GM12878 (cell line): ENCODE measurements at regions not wholly inside any gene's neighbourhood (a gene's known extent, or its start where the extent isn't known, plus 50 kb on each side); places are given as distances from the start of the nearest gene placed in this dataset.

Experiments
- BACH1 ChIP-seq: fragments of 450-650 bp; IDR thresholded peaks from 2 replicates; pipeline ENCODE4 v1.6.1; 2017; ENCODE audit warnings: mild to moderate bottlenecking, borderline replicate concordance
- CHD1 ChIP-seq: IDR thresholded peaks from 2 replicates; pipeline ENCODE4 v1.6.1; 2012; ENCODE audit warnings: low read depth, low read length, improper control_type of control experiment
- EED ChIP-seq: sonication (generic); IDR thresholded peaks from 2 replicates; pipeline ENCODE4 v1.6.1; 2016; ENCODE audit warnings: antibody characterized with exemption, low read depth
- IRF3 ChIP-seq: fragments of 450-650 bp; IDR thresholded peaks from 2 replicates; pipeline ENCODE4 v1.6.1; 2014; ENCODE audit warnings: mild to moderate bottlenecking
- MEF2B ChIP-seq: fragments of 450-650 bp; IDR thresholded peaks from 2 replicates; pipeline ENCODE4 v1.6.1; 2018; ENCODE audit warnings: mild to moderate bottlenecking, moderate library complexity; ENCODE audit not compliant: partially characterized antibody, poor library complexity, severe bottlenecking
- MXI1 ChIP-seq: fragments of 150-350 bp; IDR thresholded peaks from 2 replicates; pipeline ENCODE4 v1.6.1; 2011; ENCODE audit warnings: low read depth, mild to moderate bottlenecking, inconsistent platforms, low read length, improper control_type of control experiment
- NBN ChIP-seq: fragments of 450-650 bp; IDR thresholded peaks from 2 replicates; pipeline ENCODE4 v1.6.1; 2016
- NKRF ChIP-seq: fragments of 450-650 bp; conservative IDR thresholded peaks from 2 replicates; pipeline ENCODE4 v1.6.1; 2017; ENCODE audit warnings: mild to moderate bottlenecking, moderate library complexity
- NR2C2 ChIP-seq: IDR thresholded peaks from 2 replicates; pipeline ENCODE4 v1.6.1; 2011; ENCODE audit warnings: borderline replicate concordance, low read depth; ENCODE audit not compliant: control insufficient read depth, insufficient read length
- NR2F1 ChIP-seq: fragments of 450-650 bp; conservative IDR thresholded peaks from 2 replicates; pipeline ENCODE4 v1.6.1; 2017; ENCODE audit warnings: mild to moderate bottlenecking
- PKNOX1 ChIP-seq: fragments of 450-650 bp; IDR thresholded peaks from 2 replicates; pipeline ENCODE4 v1.6.1; 2016; ENCODE audit warnings: mild to moderate bottlenecking
- POLR2AphosphoS2 ChIP-seq: IDR thresholded peaks from 2 replicates; pipeline ENCODE4 v1.6.1; 2011; ENCODE audit warnings: low read depth, mild to moderate bottlenecking, low read length, improper control_type of control experiment, moderate library complexity
- RAD51 ChIP-seq: fragments of 450-650 bp; IDR thresholded peaks from 2 replicates; pipeline ENCODE4 v1.6.1; 2016; ENCODE audit warnings: moderate library complexity, mild to moderate bottlenecking, inconsistent platforms
- RB1 ChIP-seq: fragments of 450-650 bp; formaldehyde crosslinking; IDR thresholded peaks from 2 replicates; pipeline ENCODE4 v1.6.1; 2017; ENCODE audit warnings: mild to moderate bottlenecking, borderline replicate concordance
- RELA ChIP-seq: fragments of 450-650 bp; IDR thresholded peaks from 2 replicates; pipeline ENCODE4 v1.8.0; 2014; ENCODE audit warnings: borderline replicate concordance; ENCODE audit not compliant: partially characterized antibody
- RELB ChIP-seq: fragments of 450-650 bp; IDR thresholded peaks from 2 replicates; pipeline ENCODE4 v1.6.1; 2017; ENCODE audit warnings: low read depth, mild to moderate bottlenecking, moderate library complexity
- SRF ChIP-seq, 2 experiments: IDR thresholded peaks; 2 replicates each; pipeline ENCODE4 v1.6.1; 2011; ENCODE audit warnings: low read depth in 2 of 2, low read length in 2 of 2, mild to moderate bottlenecking in 1 of 2, moderate library complexity in 1 of 2
- TCF12 ChIP-seq: IDR thresholded peaks from 2 replicates; pipeline ENCODE4 v1.6.1; 2011; ENCODE audit warnings: low read depth, mild to moderate bottlenecking, low read length
- TCF7 ChIP-seq: IDR thresholded peaks from 2 replicates; pipeline ENCODE4 v1.6.1; 2014; ENCODE audit warnings: antibody characterized with exemption, borderline replicate concordance
- TF ChIP-seq, protein P1 (sequence below): fragments of 450-650 bp; IDR thresholded peaks from 2 replicates; pipeline ENCODE4 v1.6.1; 2017; ENCODE audit warnings: mild to moderate bottlenecking, moderate library complexity

- TF ChIP-seq, protein P1, sequence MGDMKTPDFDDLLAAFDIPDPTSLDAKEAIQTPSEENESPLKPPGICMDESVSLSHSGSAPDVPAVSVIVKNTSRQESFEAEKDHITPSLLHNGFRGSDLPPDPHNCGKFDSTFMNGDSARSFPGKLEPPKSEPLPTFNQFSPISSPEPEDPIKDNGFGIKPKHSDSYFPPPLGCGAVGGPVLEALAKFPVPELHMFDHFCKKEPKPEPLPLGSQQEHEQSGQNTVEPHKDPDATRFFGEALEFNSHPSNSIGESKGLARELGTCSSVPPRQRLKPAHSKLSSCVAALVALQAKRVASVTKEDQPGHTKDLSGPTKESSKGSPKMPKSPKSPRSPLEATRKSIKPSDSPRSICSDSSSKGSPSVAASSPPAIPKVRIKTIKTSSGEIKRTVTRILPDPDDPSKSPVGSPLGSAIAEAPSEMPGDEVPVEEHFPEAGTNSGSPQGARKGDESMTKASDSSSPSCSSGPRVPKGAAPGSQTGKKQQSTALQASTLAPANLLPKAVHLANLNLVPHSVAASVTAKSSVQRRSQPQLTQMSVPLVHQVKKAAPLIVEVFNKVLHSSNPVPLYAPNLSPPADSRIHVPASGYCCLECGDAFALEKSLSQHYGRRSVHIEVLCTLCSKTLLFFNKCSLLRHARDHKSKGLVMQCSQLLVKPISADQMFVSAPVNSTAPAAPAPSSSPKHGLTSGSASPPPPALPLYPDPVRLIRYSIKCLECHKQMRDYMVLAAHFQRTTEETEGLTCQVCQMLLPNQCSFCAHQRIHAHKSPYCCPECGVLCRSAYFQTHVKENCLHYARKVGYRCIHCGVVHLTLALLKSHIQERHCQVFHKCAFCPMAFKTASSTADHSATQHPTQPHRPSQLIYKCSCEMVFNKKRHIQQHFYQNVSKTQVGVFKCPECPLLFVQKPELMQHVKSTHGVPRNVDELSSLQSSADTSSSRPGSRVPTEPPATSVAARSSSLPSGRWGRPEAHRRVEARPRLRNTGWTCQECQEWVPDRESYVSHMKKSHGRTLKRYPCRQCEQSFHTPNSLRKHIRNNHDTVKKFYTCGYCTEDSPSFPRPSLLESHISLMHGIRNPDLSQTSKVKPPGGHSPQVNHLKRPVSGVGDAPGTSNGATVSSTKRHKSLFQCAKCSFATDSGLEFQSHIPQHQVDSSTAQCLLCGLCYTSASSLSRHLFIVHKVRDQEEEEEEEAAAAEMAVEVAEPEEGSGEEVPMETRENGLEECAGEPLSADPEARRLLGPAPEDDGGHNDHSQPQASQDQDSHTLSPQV, result no peak
- TF ChIP-seq RB1 (0 out of 2 replicates have a peak, but pooled peaks have one; percentile 49), NR2F1 (no peak; the same call in 1 of the 2 replicates), RAD51 (no peak), EED (no peak), NBN (no peak), IRF3 (peak; percentile 63; the same call in 1 of the 2 replicates), TCF12 (peak; percentile 68; the same call in 1 of the 2 replicates), RELA (no peak), NR2C2 (no peak), MXI1 (peak; percentile 61; the same call in 1 of the 2 replicates), NKRF (no peak), TCF7 (no peak), PKNOX1 (peak; percentile 99), CHD1 (no peak), POLR2AphosphoS2 (peak; percentile 93), SRF (IDR thresholded peaks at IDR 0.05; ENCODE audit: low read depth in 2 of 2, low read length in 2 of 2) (0 out of 4 replicates have a peak, but pooled peaks of 1 of the 2 experiments have one; percentile 3), BACH1 (peak; percentile 77; the same call in 1 of the 2 replicates), MEF2B (no peak), RELB (no peak)
These were observed 97.1 kb upstream of the SERTAD2 start (continued) for GRCh38 chr2:64750817-64751285.
